ENCODE measurements at regions not wholly inside any gene's neighbourhood (a gene's known extent, or its start where the extent isn't known, plus 50 kb on each side); places are given as distances from the start of the nearest gene placed in this dataset.
"Not testable (repeated sequence)": the region's sequence is repeated elsewhere in the genome, so short reads cannot be mapped to it uniquely, and the experiment has no call there.

GRCh38 chr3:59237121-59237520, 187.3 kb upstream of the CFAP20DC start:
- Mint-ChIP-seq H3K27me3 (peaks cover 2% of the 10 kb centered on the region), H3K4me3 (ENCODE audit: low read depth) (no peak overlapping the region), H3K27ac (no peak overlapping the region), H3K9me3 (ENCODE audit: low read depth) (peaks cover 3% of the 10 kb centered on the region), H3K4me1 (ENCODE audit: low read depth) (peaks cover 2% of the 10 kb centered on the region), H3K36me3 (ENCODE audit: insufficient read depth) (no peaks in the 10 kb centered on the region)
- DNase-seq (ENCODE audit: low spot score, unreplicated experiment) = no peak
- no peak for TF ChIP-seq CTCF (IDR thresholded peaks at IDR 0.05; ENCODE audit: unreplicated experiment)

- TF ChIP-seq CTCF (IDR thresholded peaks at IDR 0.05; ENCODE audit: unreplicated experiment) = no peak
- H3K4me3 Mint-ChIP-seq (ENCODE audit: low read depth) = no peak overlapping the region
- H3K27ac Mint-ChIP-seq = no peak overlapping the region
- no peaks in the 10 kb centered on the region for H3K36me3 Mint-ChIP-seq (ENCODE audit: insufficient read depth)
- peaks cover 12% of the 10 kb centered on the region for H3K9me3 Mint-ChIP-seq (ENCODE audit: low read depth)
- DNase-seq (ENCODE audit: low spot score, unreplicated experiment) = no peak
- H3K4me1 Mint-ChIP-seq (ENCODE audit: low read depth) = no peaks in the 10 kb centered on the region
- H3K27me3 Mint-ChIP-seq = peaks cover 2% of the 10 kb centered on the region
These were observed 185.8 kb upstream of the CFAP20DC start for GRCh38 chr3:59235634-59236012.

GRCh38 chr3:59234884-59235633, 185.2 kb upstream of the CFAP20DC start:
- no peak for DNase-seq (ENCODE audit: low spot score, unreplicated experiment)
- no peak overlapping the region for H3K27ac Mint-ChIP-seq
- H3K27me3 Mint-ChIP-seq = peaks cover 2% of the 10 kb centered on the region
- H3K4me1 Mint-ChIP-seq (ENCODE audit: low read depth) = no peaks in the 10 kb centered on the region
- peaks cover 12% of the 10 kb centered on the region for H3K9me3 Mint-ChIP-seq (ENCODE audit: low read depth)
- TF ChIP-seq CTCF (IDR thresholded peaks at IDR 0.05; ENCODE audit: unreplicated experiment) = no peak
- no peak overlapping the region for H3K4me3 Mint-ChIP-seq (ENCODE audit: low read depth)
- no peaks in the 10 kb centered on the region for H3K36me3 Mint-ChIP-seq (ENCODE audit: insufficient read depth)

- not testable (repeated sequence) for DNase-seq (ENCODE audit: low spot score, unreplicated experiment); H3K27me3 Mint-ChIP-seq; H3K36me3 Mint-ChIP-seq (ENCODE audit: insufficient read depth); H3K4me3 Mint-ChIP-seq (ENCODE audit: low read depth); H3K27ac Mint-ChIP-seq; H3K4me1 Mint-ChIP-seq (ENCODE audit: low read depth)
- peaks cover 19% of the 10 kb centered on the region for H3K9me3 Mint-ChIP-seq (ENCODE audit: low read depth)
These were observed 180.6 kb upstream of the CFAP20DC start for GRCh38 chr3:59230379-59230778.

GRCh38 chr3:59213860-59214259, 164.0 kb upstream of the CFAP20DC start:
- peaks cover 22% of the 10 kb centered on the region for H3K4me1 Mint-ChIP-seq (ENCODE audit: low read depth)
- no peak overlapping the region for H3K4me3 Mint-ChIP-seq (ENCODE audit: low read depth)
- no peak for TF ChIP-seq CTCF (IDR thresholded peaks at IDR 0.05; ENCODE audit: unreplicated experiment)
- no peaks in the 10 kb centered on the region for H3K36me3 Mint-ChIP-seq (ENCODE audit: insufficient read depth)
- H3K27me3 Mint-ChIP-seq = no peaks in the 10 kb centered on the region
- H3K9me3 Mint-ChIP-seq (ENCODE audit: low read depth) = no peaks in the 10 kb centered on the region
- H3K27ac Mint-ChIP-seq = no peak overlapping the region
- DNase-seq (ENCODE audit: low spot score, unreplicated experiment) = no peak

- no peak for DNase-seq (ENCODE audit: low spot score, unreplicated experiment)
- no peak overlapping the region for H3K27ac Mint-ChIP-seq
- no peaks in the 10 kb centered on the region for H3K36me3 Mint-ChIP-seq (ENCODE audit: insufficient read depth)
- TF ChIP-seq CTCF (IDR thresholded peaks at IDR 0.05; ENCODE audit: unreplicated experiment) = peak; percentile 81
- H3K9me3 Mint-ChIP-seq (ENCODE audit: low read depth) = no peaks in the 10 kb centered on the region
- H3K4me3 Mint-ChIP-seq (ENCODE audit: low read depth) = no peak overlapping the region
- peaks cover 22% of the 10 kb centered on the region for H3K4me1 Mint-ChIP-seq (ENCODE audit: low read depth)
- no peaks in the 10 kb centered on the region for H3K27me3 Mint-ChIP-seq
These were observed 162.4 kb upstream of the CFAP20DC start for GRCh38 chr3:59212128-59212779.

All from progenitor cell of endocrine pancreas (in vitro differentiated cells).